ENCODE measurements at regions not wholly inside any gene's neighbourhood (a gene's known extent, or its start where the extent isn't known, plus 50 kb on each side); places are given as distances from the start of the nearest gene placed in this dataset.

DNA sequence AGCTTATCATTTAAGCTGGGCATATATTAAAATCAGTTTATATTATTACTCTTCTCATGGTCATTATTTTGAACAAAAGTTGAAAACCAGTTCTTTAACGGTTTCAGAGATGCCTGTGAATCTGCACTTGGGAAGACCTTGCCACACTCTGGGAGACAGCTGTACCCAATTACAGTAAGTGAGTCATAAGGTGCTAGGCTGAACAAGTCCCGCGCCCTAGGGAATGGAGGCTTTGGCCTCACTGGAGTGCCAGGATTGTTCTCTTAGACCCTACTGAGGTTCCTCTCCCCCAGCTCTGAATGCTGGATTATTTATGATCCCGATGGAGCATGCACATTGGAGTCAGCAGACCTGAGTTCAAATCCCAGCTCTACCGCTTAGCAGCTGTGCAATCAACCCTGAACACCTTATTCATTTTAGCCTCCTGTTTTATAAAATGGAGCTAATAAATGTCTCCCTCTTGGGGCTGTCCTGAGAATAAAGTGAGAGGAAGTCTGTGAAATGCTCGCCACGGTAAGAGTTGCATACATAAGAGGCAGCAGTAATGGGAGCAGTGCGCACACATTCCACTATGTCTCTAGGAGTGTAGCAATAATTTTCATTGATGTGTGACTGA is 266.2 kb downstream of the FOXD2 start:
- no peak for DNase-seq
- ATAC-seq = no peak
- intact Hi-C loops (cut with micrococcal nuclease) = no loop called here

DNA sequence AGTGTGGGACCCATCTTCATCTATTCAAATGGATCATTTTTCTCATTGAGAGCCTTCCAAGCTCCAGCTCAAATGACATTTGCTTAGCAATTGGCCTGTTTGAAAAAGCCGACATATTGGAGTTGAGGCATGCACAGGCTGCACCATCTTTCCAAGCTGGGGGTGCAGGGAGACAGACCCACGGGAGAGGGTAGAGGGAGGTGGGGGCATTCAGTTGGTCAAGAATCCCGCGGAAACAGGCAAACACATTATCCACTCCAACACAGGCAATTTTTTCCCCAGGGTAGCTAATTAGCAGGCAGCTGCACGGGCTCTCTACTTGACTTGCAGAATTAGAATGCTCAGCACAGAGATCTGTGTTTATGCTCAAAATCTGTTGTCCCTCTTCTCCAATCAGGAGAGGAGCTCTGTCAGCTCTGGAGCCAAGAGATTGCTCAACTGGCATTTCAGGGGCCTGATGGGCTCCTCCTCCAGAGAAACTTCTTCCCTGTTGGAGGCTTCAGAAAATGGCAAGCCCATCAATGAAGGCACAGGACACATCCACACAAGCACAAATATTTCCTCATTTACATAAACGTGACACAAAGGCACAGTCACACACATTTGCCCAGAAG is 267.8 kb downstream of the FOXD2 start:
- DNase-seq (no peak), ATAC-seq (no peak)
- intact Hi-C loops (cut with micrococcal nuclease) = no loop called here

DNA sequence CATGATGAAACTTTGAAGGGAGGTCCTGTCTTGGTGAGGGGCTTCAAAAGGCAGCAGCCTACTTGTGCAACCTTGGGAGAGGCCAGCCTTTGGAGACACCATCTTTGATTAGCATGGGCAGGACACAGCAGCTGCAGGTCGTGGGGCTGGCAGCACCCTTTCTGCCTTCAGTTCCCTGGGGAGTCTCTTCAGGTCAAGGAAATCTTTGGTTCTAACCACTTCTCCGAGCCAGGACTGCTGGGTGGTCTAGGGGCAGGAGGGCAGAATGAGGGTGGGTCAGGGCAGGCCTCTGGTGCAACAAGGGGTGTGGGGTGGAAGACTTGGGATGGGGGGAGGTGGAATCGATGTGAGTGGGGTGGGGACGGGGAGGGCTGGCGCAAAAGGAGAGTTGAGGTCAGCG is 269.7 kb downstream of the FOXD2 start:
- no peak for DNase-seq
- intact Hi-C loops (cut with micrococcal nuclease) = no loop called here
- ATAC-seq = no peak

DNA sequence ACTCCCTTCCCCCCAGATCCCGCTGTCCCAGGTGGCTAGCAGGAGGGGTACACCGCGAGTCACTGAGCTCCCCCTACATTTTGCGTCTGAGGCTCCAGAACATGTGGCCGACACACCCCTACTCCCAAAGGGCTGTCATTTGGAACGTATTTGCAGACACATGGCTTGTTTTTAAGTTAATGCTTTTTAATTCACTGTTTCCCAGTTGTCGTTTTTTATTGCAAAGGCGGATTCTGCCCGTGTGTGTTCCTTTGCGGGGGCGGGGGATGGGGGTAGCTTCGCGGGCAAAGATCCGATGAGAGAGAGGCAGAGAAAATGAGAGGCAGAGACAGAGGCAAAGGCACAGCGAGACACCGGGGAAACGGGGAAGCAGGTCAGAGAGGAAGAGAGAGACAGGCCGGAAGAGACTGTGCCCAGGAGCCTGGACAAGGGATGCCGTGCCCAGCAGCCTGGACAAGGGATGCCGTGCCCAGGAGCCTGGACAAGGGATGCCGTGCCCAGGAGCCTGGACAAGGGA is 270.2 kb downstream of the FOXD2 start:
- ATAC-seq = no peak
- intact Hi-C loops (cut with micrococcal nuclease) = no loop called here
- no peak for DNase-seq

DNA sequence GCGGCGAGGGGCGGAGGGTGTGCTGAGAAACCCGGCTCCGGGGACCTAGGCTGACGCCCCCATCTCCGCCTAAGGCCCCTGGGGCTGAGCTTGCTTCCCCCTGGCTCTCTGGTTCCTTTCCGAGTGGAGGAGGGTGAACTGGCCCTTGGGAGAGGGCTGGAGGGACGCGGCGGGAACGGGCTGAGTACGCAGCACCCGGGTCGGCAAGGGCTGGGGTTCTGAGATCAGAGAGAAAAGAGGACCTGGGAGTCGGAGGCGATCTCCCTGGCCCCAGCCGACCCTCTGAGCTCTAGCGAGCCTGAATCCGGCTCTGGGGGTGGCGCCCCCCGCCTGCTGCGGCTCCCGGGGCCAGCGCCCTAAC is 270.8 kb downstream of the FOXD2 start:
- ATAC-seq = no peak
- intact Hi-C loops (cut with micrococcal nuclease) = no loop called here
- no peak for DNase-seq

DNA sequence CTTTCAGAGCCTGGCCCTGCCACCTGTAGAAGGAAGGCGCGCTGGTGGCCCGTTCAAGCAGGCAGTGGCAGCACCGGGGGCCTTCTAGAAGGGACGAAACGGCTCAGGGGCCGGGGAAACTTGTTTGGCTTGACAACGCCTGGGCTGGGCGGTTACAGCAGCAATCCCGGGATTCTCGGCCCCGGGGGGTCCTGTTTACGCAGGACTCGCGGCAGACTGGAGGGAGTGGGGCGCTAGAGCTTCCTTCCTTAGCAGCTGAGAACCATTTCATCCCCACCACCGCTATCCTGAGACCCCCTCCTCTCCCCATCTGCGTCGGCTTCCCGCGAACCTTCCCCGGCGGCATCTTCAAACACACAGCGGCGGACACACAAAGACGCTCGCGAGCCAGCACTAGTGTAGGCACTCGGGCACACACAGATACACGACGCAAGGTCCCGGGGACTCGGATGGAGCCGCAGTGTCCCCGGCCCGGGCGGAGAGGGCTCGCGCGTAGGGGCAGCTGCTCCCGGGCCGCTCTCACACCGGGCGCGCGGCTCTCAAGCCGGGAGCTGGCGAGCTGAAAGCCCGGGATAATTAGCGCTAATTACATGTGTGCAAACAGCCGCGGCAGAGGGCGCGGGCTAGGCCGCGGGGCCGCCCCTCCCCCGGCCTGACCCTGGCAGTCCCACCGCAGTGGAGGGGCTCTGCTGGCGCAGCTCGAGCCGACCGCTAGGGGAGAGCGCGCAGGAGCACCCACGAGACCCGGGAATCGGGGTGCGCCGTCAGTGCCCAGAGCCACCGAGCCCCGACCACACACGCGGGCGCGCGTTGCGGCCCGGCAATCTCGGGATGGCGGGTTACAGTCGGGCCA is 271.4 kb downstream of the FOXD2 start:
- DNase-seq (no peak), ATAC-seq (peak; percentile 59)
- intact Hi-C loops (cut with micrococcal nuclease) = no loop called here

DNA sequence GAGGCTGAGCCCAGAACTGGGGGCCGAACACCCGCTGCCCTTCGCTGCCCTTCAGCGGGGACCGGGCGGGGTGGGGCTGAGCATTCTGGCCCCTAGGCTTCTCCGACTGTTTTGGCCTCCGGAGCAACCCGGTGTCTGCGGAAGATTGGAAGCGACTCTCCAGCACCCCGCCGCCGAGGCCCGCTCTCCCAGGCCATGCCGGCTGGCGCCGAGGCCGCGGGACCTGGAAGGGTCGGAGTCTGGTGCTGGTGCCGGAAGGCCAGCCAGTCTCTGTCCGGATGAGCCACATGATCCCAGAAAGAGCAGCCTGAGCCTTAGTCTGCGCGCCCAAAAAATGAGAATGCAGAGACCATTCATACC is 272.0 kb downstream of the FOXD2 start:
- ATAC-seq (peak; percentile 74), DNase-seq (no peak)
- intact Hi-C loops (cut with micrococcal nuclease) = no loop called here

DNA sequence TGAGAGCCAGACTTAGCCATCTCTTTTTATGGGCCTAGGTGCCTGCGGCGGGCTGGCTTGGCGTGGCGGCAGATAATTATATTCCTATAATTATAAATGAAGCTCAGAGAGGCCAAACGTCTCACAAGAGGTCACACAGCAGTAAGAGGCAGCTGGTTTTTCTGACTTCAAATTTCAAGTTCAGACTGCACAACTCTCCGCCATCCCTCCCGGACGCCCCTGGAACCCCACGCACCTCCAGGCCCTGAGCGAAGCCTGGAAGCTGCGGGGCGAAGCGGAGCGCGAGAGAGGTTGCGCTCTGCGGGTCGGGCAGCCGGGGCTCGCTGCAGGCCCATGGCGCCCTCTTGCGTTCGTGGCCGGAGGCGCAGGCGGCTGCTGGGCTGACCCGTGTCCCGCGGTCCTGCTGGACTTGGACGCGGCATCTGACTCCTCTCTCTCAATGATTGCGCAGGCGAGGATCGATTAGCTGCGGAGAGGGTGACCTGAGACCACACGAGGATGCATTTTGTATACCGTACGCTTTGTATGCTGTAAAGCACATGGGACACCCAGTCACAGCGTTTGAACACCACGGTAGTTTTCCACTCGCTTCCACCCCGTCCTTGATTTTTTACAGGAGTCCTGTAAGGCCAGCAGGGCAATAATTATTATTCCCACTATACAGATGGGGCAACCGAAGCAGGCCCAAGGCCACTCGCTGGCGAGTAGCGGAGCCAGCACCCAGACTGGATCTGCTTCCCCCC is 272.7 kb downstream of the FOXD2 start:
- intact Hi-C loops (cut with micrococcal nuclease) = no loop called here
- DNase-seq (peak; percentile 90), ATAC-seq (peak; percentile 95)

Measured in left ventricle myocardium superior (tissue), 1 donor.